ENCODE measurements at regions not wholly inside any gene's neighbourhood (a gene's known extent, or its start where the extent isn't known, plus 50 kb on each side); places are given as distances from the start of the nearest gene placed in this dataset.
"Not testable (repeated sequence)": the region's sequence is repeated elsewhere in the genome, so short reads cannot be mapped to it uniquely, and the experiment has no call there.

GRCh38 chr5:92023555-92023954 is 640.4 kb upstream of the ARRDC3 start:
- no peak overlapping the region for H3K27ac ChIP-seq
- TF ChIP-seq CTCF (IDR thresholded peaks at IDR 0.05): no peak
- no peak for TF ChIP-seq ZFX (IDR thresholded peaks at IDR 0.05; ENCODE audit: borderline replicate concordance)

GRCh38 chr5:92023141-92023471 is 640.0 kb upstream of the ARRDC3 start:
- TF ChIP-seq CTCF (IDR thresholded peaks at IDR 0.05) (no peak), ZFX (IDR thresholded peaks at IDR 0.05; ENCODE audit: borderline replicate concordance) (no peak)
- no peak overlapping the region for H3K27ac ChIP-seq

DNA sequence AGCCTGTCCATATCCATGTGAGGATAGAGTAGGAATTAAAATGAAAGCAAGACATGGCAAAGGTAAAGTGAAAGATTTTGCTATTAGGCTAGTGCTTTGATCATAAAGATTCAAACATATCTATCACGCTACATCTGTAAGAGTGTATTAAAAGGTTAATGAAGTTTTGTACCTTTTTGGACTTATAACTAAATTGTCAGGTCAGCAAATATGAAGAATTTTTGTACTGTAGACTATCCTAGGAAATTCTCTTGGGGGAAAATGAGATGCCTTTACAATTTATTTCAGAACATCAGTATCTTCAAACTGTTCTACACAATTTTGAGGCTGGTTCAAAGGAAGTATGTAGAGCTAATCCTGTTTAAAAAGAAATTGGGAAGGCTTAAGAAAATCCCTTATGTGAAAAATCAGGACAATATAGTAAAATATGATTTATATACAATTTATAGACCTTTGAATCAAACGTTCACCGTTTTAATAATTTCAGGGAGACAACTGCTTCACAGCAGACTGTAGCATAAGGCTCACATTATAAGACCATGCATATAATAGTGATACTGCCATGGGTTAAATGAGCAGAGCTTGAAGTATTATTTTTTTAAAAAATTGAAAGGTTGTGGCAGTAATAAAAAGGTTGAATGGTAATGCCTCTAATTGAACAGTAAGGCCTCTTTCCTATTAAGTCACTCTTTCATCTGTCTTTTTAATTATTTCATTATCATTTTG is 639.5 kb upstream of the ARRDC3 start:
- TF ChIP-seq ZFX (IDR thresholded peaks at IDR 0.05; ENCODE audit: borderline replicate concordance): no peak
- TF ChIP-seq CTCF (IDR thresholded peaks at IDR 0.05): no peak
- H3K27ac ChIP-seq: no peak overlapping the region

GRCh38 chr5:92019376-92019990 is 636.4 kb upstream of the ARRDC3 start:
- TF ChIP-seq ZFX (IDR thresholded peaks at IDR 0.05; ENCODE audit: borderline replicate concordance) (no peak), CTCF (IDR thresholded peaks at IDR 0.05) (no peak)
- no peak overlapping the region for H3K27ac ChIP-seq

DNA sequence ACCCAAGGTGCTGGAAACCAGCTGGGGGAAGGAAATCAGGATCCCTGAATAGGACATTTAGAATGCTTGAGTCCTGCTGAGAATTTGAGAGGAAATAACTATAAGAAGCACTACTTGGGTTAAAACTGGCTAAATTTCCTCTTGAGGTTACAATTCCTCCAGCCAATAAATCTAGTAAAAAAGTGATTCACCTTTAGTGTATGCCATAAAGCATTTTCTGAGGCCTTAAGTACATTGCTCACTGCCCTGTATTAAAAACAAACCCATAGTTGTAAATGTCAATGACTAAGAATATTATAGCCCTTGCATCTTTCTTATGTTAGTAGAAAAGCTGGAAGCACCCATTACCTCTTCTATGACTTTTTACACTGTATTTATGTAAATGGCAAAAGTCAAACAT is 634.7 kb upstream of the ARRDC3 start:
- no peak overlapping the region for H3K27ac ChIP-seq
- no peak for TF ChIP-seq ZFX (IDR thresholded peaks at IDR 0.05; ENCODE audit: borderline replicate concordance)
- TF ChIP-seq CTCF (IDR thresholded peaks at IDR 0.05): no peak

DNA sequence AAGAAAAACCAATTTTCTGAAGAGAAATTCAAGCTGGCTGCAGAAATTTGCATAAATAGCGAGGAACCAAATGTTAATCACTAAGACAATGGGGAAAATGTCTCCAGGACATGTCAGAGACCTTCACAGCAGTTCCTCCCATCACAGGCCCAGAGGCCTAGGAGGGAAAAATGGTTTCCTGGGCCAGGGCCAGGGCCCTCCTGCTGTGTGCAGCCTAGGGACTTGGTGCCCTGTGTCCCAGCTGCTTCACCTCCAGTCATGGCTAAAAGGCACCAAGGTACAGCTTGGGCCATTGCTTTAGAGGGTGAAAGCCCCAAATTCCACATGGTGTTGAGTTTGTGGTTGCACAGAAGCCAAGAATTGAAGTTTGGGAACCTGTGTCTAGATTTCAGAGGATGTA is 628.7 kb upstream of the ARRDC3 start:
- not testable (repeated sequence) for H3K27ac ChIP-seq

- TF ChIP-seq CTCF (IDR thresholded peaks at IDR 0.05): no peak
- no peak for TF ChIP-seq ZFX (IDR thresholded peaks at IDR 0.05; ENCODE audit: borderline replicate concordance)
- H3K27ac ChIP-seq: no peak overlapping the region
Measured at GRCh38 chr5:92003806-92004205, 620.7 kb upstream of the ARRDC3 start.
